IMR-90 (cell line): ENCODE measurements at regions not wholly inside any gene's neighbourhood (a gene's known extent, or its start where the extent isn't known, plus 50 kb on each side); places are given as distances from the start of the nearest gene placed in this dataset.

Experiments used
- ATAC-seq: fragments of 200-7000 bp; cut with Tn5 transposase; 2 replicates; pipeline ENCODE4 v1.9.1; 2020; ENCODE audit warnings: low read depth, mild to moderate bottlenecking, moderate library complexity
- BruUV-seq: library from RNA; stranded (reverse); fragments of 400-500 nt; replicated peaks from 2 replicates; lab custom pipeline; 2021; lab: Mats Ljungman, UMichigan
- CTCF ChIA-PET: fragments of 300-600 bp; formaldehyde crosslinking; extraction: SDS; loops from one replicate; lab custom pipeline; 2021; ENCODE audit warnings: antibody characterized with exemption; lab: Yijun Ruan, JAX
- POLR2A ChIA-PET: fragments of 300-600 bp; sonication (Branson Sonifier 250); formaldehyde crosslinking; loops from one replicate; lab custom pipeline; 2022; ENCODE audit warnings: antibody characterized with exemption; ENCODE audit not compliant: unreplicated experiment; lab: Charles Lee
- DNase-seq: peaks from one replicate; pipeline ENCODE4 v3.0.0; 2013
- H2AFZ ChIP-seq: replicated peaks from 2 replicates; pipeline ENCODE3; 2013; ENCODE audit warnings: low read length, mild to moderate bottlenecking; ENCODE audit not compliant: poor library complexity
- H2AK5ac ChIP-seq: 2 replicates; pipeline ENCODE4 v1.6.1; 2013; ENCODE audit warnings: low read depth, low read length, inconsistent platforms
- H2AK9ac ChIP-seq: replicated peaks from 2 replicates; pipeline ENCODE3; 2013; ENCODE audit warnings: mild to moderate bottlenecking, low read depth, low read length, moderate library complexity; ENCODE audit not compliant: poor library complexity
- H2BK120ac ChIP-seq: 2 replicates; pipeline ENCODE4 v1.6.1; 2013; ENCODE audit warnings: low read depth, low read length, inconsistent platforms
- H2BK15ac ChIP-seq: 3 replicates; pipeline ENCODE4 v1.6.1; 2013; ENCODE audit warnings: low read depth, low read length, inconsistent platforms
- H2BK20ac ChIP-seq: 2 replicates; pipeline ENCODE4 v1.6.1; 2013; ENCODE audit warnings: low read depth, mild to moderate bottlenecking, inconsistent platforms, low read length, moderate library complexity
- H2BK5ac ChIP-seq: 2 replicates; pipeline ENCODE4 v1.6.1; 2013; ENCODE audit warnings: mild to moderate bottlenecking, low read depth, low read length, inconsistent platforms; ENCODE audit not compliant: poor library complexity, severe bottlenecking
- H3K14ac ChIP-seq: replicated peaks from 2 replicates; pipeline ENCODE4 v1.6.1; 2013; ENCODE audit warnings: low read depth, low read length, inconsistent platforms
- H3K18ac ChIP-seq: 2 replicates; pipeline ENCODE4 v1.6.1; 2013; ENCODE audit warnings: low read depth, low read length, control low read depth
- H3K23ac ChIP-seq: 2 replicates; pipeline ENCODE4 v1.6.1; 2013; ENCODE audit warnings: low read depth, low read length, inconsistent platforms
- H3K27ac ChIP-seq: 2 replicates; pipeline ENCODE4 v1.5.1; 2013; ENCODE audit warnings: mild to moderate bottlenecking, control low read depth, low read length; ENCODE audit not compliant: insufficient read depth
- H3K27me3 ChIP-seq: 2 replicates; pipeline ENCODE4 v1.6.1; 2013; ENCODE audit warnings: low read length; ENCODE audit not compliant: control insufficient read depth, insufficient read depth
- H3K36me3 ChIP-seq: 2 replicates; pipeline ENCODE4 v1.6.1; 2013; ENCODE audit warnings: low read length, mixed read lengths; ENCODE audit not compliant: control insufficient read depth, insufficient read depth
- H3K4ac ChIP-seq: 2 replicates; pipeline ENCODE4 v1.6.1; 2013; ENCODE audit warnings: low read depth, low read length, inconsistent platforms
- H3K4me1 ChIP-seq: 2 replicates; pipeline ENCODE4 v1.6.1; 2013; ENCODE audit warnings: low read length, mixed read lengths; ENCODE audit not compliant: control insufficient read depth, insufficient read depth
- H3K4me2 ChIP-seq: 2 replicates; pipeline ENCODE4 v1.6.1; 2013; ENCODE audit warnings: low read depth, mild to moderate bottlenecking, control low read depth, low read length, moderate library complexity
- H3K4me3 ChIP-seq: 2 replicates; pipeline ENCODE4 v1.5.1; 2013; ENCODE audit warnings: low read depth, mild to moderate bottlenecking, control low read depth, low read length, moderate library complexity; ENCODE audit not compliant: insufficient read depth
- H3K56ac ChIP-seq: 2 replicates; pipeline ENCODE4 v1.6.1; 2013; ENCODE audit warnings: low read length, inconsistent platforms; ENCODE audit not compliant: insufficient read depth; ENCODE audit errors: extremely low read depth
- H3K79me1 ChIP-seq, 2 experiments: 2 replicates each; pipeline ENCODE4 v1.6.1; 2013; ENCODE audit warnings: low read length in 2 of 2, inconsistent platforms in 1 of 2, low read depth in 1 of 2
- H3K9ac ChIP-seq: 2 replicates; pipeline ENCODE4 v1.6.1; 2013; ENCODE audit warnings: low read depth, low read length, control low read depth
- H3K9me1 ChIP-seq: 2 replicates; pipeline ENCODE4 v1.6.1; 2013; ENCODE audit warnings: low read length, inconsistent platforms; ENCODE audit not compliant: insufficient read depth
- H3K9me3 ChIP-seq: 2 replicates; pipeline ENCODE4 v1.6.1; 2013; ENCODE audit warnings: low read length; ENCODE audit not compliant: control insufficient read depth, insufficient read depth
- H4K20me1 ChIP-seq: 2 replicates; pipeline ENCODE4 v1.6.1; 2013; ENCODE audit warnings: low read length, inconsistent platforms; ENCODE audit not compliant: insufficient read depth
- H4K5ac ChIP-seq: 2 replicates; pipeline ENCODE4 v1.6.1; 2013; ENCODE audit warnings: mild to moderate bottlenecking, low read depth, low read length, control low read depth
- H4K8ac ChIP-seq, 2 experiments: 2 replicates each; pipeline ENCODE4 v1.6.1; 2013; ENCODE audit warnings: low read depth in 2 of 2, low read length in 2 of 2, control low read depth in 1 of 2, inconsistent platforms in 1 of 2
- H4K91ac ChIP-seq: 2 replicates; pipeline ENCODE4 v1.6.1; 2013; ENCODE audit warnings: low read depth, low read length, inconsistent platforms; ENCODE audit not compliant: insufficient read depth
- MAFK ChIP-seq: IDR thresholded peaks from 2 replicates; pipeline ENCODE4 v1.6.1; 2012; ENCODE audit warnings: low read depth, low read length, improper control_type of control experiment
- RCOR1 ChIP-seq: IDR thresholded peaks from 2 replicates; pipeline ENCODE4 v1.6.1; 2012; ENCODE audit warnings: mild to moderate bottlenecking, low read length, improper control_type of control experiment; ENCODE audit not compliant: insufficient replicate concordance
- WGBS, 2 experiments: methylation state at CpG; one replicate each; pipeline versions ENCODE4 v1.1.5 to v1.1.7; 2013; ENCODE audit warnings: missing lambda C conversion rate in 2 of 2; ENCODE audit not compliant: insufficient read length in 1 of 2; ENCODE audit errors: extremely low coverage in 2 of 2; 5-methylcytosine and 5-hydroxymethylcytosine counted together
- dilution Hi-C: fragments of 300-500 bp; cut with HindIII; formaldehyde crosslinking; loops from one replicate; pipeline ENCODE4 v1.14.3; 2018; ENCODE audit warnings: low sequenced_read_pairs; ENCODE audit not compliant: unreplicated experiment
- in situ Hi-C: fragments of 300-500 bp; cut with MboI; formaldehyde crosslinking; loops from 3 replicates; pipeline ENCODE4 v1.14.3; 2019; ENCODE audit warnings: low sequenced_read_pairs, inconsistent platforms, mixed read lengths
- intact Hi-C: fragments of 100-400 bp; cut with micrococcal nuclease; formaldehyde crosslinking; loops from 2 replicates; pipeline ENCODE4 v1.10.0; 2022

DNA sequence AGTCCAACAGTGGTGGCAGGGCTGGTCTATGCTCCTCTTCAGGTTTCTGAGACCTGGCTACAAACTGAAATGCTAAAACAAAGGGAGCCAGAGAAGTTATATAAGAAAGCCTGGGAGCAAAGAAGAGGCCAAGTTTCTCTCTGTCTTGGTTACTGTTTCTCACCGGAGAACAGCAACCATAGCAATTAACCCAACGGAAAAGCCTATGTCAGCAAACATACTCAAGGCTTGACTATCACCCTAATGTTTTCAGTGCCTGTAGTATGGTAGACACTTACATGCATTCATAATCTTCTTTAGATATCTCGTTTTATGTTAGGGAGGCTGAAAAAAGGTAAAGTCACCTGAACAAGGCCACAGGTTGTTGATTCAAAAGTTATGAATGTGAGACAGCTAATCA, 86.3 kb upstream of the CLSTN2 start:
- Histone ChIP-seq H2BK5ac (no peak overlapping the region), H3K27ac (no peak overlapping the region), H3K4me2 (no peak overlapping the region), H3K4me3 (no peak overlapping the region), H3K9me1 (no peaks in the 10 kb centered on the region), H3K9ac (no peak overlapping the region), H3K18ac (no peak overlapping the region), H4K8ac (no peak overlapping the region), H3K9me3 (peaks cover 7% of the 10 kb centered on the region; the same call in 1 of the 2 replicates), H2AFZ (no peak overlapping the region), H3K36me3 (no peaks in the 10 kb centered on the region), H3K14ac (no peak overlapping the region), H3K79me1 (no peaks in the 10 kb centered on the region), H3K4ac (no peak overlapping the region), H3K23ac (no peak overlapping the region), H4K91ac (no peak overlapping the region), H3K27me3 (no peaks in the 10 kb centered on the region), H4K20me1 (no peaks in the 10 kb centered on the region), H3K4me1 (no peaks in the 10 kb centered on the region), H2AK5ac (no peak overlapping the region), H2BK15ac (no peak overlapping the region), H3K56ac (no peak overlapping the region), H4K5ac (no peak overlapping the region), H2BK120ac (no peak overlapping the region), H2AK9ac (no peak overlapping the region), H2BK20ac (no peak overlapping the region)
- WGBS, 2 experiments, result no CpG with 5 or more reads among the region's 3 CpGs
- intact Hi-C loops (no loop called here), dilution Hi-C loops (no loop called here), in situ Hi-C loops (no loop called here)
- TF ChIP-seq MAFK (0 out of 2 replicates have a peak, but pooled peaks have one; percentile 3), RCOR1 (no peak)
- ATAC-seq, result no peak
- no TSS peak for BruUV-seq
- CTCF ChIA-PET, result no interaction called here
- DNase-seq, result no peak
- POLR2A ChIA-PET, result no interaction called here
